ENCODE measurements at regions not wholly inside any gene's neighbourhood (a gene's known extent, or its start where the extent isn't known, plus 50 kb on each side); places are given as distances from the start of the nearest gene placed in this dataset.

GRCh38 chr13:72639377-72639776 is 88.1 kb downstream of the MZT1 start:
- 84 to 94% methylated on average over 5 of the region's 5 CpGs for WGBS, 2 donors
- no peaks in the 10 kb centered on the region for H3K9me3 ChIP-seq
- H3K36me3 ChIP-seq, result no peaks in the 10 kb centered on the region
- intact Hi-C loops (cut with DNase I), result no loop called here
- H3K27me3 ChIP-seq, result no peaks in the 10 kb centered on the region
- H3K4me1 ChIP-seq, result no peaks in the 10 kb centered on the region
- TF ChIP-seq POLR2A (IDR thresholded peaks at IDR 0.05) (no peak), CTCF (IDR thresholded peaks at IDR 0.05) (no peak)
- DNase-seq, result no peak
- no peak overlapping the region for H3K4me3 ChIP-seq
- H3K27ac ChIP-seq, result no peak overlapping the region

GRCh38 chr13:72638059-72638815 is 89.2 kb downstream of the MZT1 start:
- Histone ChIP-seq H3K4me1 (no peaks in the 10 kb centered on the region), H3K9me3 (no peaks in the 10 kb centered on the region), H3K27ac (no peak overlapping the region), H3K27me3 (no peaks in the 10 kb centered on the region), H3K36me3 (no peaks in the 10 kb centered on the region), H3K4me3 (no peak overlapping the region)
- no peak for TF ChIP-seq CTCF (IDR thresholded peaks at IDR 0.05)
- intact Hi-C loops (cut with DNase I), result no loop called here
- DNase-seq, result no peak
- WGBS, 2 donors, result 37 to 51% methylated on average over 7 of the region's 7 CpGs

- Histone ChIP-seq H3K27ac (no peak overlapping the region), H3K36me3 (no peaks in the 10 kb centered on the region), H3K27me3 (no peaks in the 10 kb centered on the region), H3K4me1 (no peaks in the 10 kb centered on the region), H3K9me3 (no peaks in the 10 kb centered on the region), H3K4me3 (no peak overlapping the region)
- 54 to 68% methylated on average over 4 of the region's 4 CpGs for WGBS, 2 donors
- DNase-seq, result no peak
- intact Hi-C loops (cut with DNase I), result no loop called here
- TF ChIP-seq POLR2A (IDR thresholded peaks at IDR 0.05) (no peak), CTCF (IDR thresholded peaks at IDR 0.05) (no peak)
Observed at GRCh38 chr13:72637561-72637960, 89.9 kb downstream of the MZT1 start.

GRCh38 chr13:72634859-72635258 is 92.6 kb downstream of the MZT1 start:
- no peak overlapping the region for H3K4me3 ChIP-seq
- H3K36me3 ChIP-seq, result no peaks in the 10 kb centered on the region
- intact Hi-C loops (cut with DNase I), result no loop called here
- H3K27me3 ChIP-seq, result no peaks in the 10 kb centered on the region
- H3K27ac ChIP-seq, result no peak overlapping the region
- TF ChIP-seq POLR2A (IDR thresholded peaks at IDR 0.05) (no peak), CTCF (IDR thresholded peaks at IDR 0.05) (no peak)
- H3K4me1 ChIP-seq, result no peaks in the 10 kb centered on the region
- DNase-seq, result no peak
- WGBS, 2 donors, result 80 to 83% methylated on average over 1 of the region's 1 CpG
- H3K9me3 ChIP-seq, result no peaks in the 10 kb centered on the region

GRCh38 chr13:72622546-72622945 is 104.9 kb downstream of the MZT1 start:
- no peaks in the 10 kb centered on the region for H3K36me3 ChIP-seq
- 32 to 44% methylated on average over 2 of the region's 2 CpGs for WGBS, 2 donors
- H3K27ac ChIP-seq, result no peak overlapping the region
- TF ChIP-seq POLR2A (IDR thresholded peaks at IDR 0.05) (no peak), CTCF (IDR thresholded peaks at IDR 0.05) (no peak)
- DNase-seq, result no peak
- no peaks in the 10 kb centered on the region for H3K9me3 ChIP-seq
- intact Hi-C loops (cut with DNase I), result no loop called here
- H3K4me1 ChIP-seq, result no peaks in the 10 kb centered on the region
- peaks cover 0 to 8% (median 0%) of the 10 kb centered on the region in 4 donors for H3K27me3 ChIP-seq
- H3K4me3 ChIP-seq, result no peak overlapping the region

Measured in esophagus squamous epithelium (tissue), 5 donors.